GM19240 (cell line): ENCODE measurements at regions not wholly inside any gene's neighbourhood (a gene's known extent, or its start where the extent isn't known, plus 50 kb on each side); places are given as distances from the start of the nearest gene placed in this dataset.
"Not testable (repeated sequence)": the region's sequence is repeated elsewhere in the genome, so short reads cannot be mapped to it uniquely, and the experiment has no call there.

Experiments
- DNase-seq: peaks from one replicate; pipeline ENCODE4 v3.0.0; 2011; ENCODE audit warnings: low spot score; ENCODE audit not compliant: insufficient read length

DNA sequence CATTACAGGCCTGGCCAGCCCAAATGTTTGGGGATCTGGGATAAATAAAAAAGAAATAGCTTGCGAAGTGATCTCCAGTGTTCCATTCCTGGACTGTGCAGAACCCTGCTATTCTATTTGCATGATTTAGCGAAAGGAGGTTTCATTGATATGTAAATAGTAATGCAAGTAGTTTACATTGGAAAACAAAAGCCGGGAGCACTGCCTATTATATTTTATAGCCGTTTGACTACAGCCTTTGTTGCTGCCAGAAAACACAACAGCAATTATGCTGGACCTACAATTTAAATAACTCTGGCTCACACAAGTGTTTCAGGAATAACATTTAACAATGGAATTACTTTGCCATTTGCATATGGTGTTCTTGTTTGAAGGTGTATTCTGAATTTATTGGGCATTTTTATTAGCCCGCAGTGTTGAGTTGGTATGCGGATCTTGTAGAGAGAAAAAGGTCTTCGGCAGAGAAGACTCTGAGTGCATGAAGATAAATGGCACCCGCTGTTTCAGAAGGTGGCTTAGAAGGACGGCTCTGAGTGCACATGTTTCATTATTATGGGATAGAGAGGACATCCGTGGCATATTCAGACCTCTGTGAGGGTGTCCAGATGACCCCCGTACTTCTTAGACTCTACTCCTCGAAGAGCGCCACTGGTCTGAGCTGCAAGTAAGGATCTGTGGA lies 315.0 kb downstream of the BRD1 start:
- DNase-seq: no peak

DNA sequence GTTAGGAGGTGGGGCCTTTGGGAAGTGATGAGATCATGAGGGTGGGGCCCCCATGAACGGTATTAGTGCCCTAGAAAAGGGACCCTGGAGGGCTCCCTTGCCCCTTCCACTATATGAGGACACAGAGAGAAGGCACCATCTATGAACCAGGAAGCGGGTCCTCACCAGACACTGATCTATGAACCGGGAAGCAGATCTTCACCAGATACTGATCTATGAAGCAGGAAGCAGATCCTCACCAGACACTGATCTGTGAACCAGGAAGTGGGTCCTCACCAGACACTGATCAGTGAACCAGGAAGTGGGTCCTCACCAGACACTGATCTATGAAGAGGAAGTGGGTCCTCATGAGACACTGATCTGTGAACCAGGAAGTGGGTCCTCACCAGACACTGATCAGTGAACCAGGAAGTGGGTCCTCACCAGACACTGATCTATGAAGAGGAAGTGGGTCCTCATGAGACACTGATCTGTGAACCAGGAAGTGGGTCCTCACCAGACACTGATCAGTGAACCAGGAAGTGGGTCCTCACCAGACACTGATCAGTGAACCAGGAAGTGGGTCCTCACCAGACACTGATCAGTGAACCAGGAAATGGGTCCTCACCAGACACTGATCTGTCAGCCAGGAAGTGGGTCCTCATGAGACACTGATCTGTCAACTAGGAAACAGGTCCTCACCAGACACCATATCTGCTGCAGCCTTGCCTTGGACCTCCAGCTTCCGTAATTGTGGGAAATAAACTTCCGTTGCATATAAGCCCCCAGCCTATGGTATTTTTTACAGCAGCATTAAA lies 316.1 kb downstream of the BRD1 start:
- not testable (repeated sequence) for DNase-seq

DNA sequence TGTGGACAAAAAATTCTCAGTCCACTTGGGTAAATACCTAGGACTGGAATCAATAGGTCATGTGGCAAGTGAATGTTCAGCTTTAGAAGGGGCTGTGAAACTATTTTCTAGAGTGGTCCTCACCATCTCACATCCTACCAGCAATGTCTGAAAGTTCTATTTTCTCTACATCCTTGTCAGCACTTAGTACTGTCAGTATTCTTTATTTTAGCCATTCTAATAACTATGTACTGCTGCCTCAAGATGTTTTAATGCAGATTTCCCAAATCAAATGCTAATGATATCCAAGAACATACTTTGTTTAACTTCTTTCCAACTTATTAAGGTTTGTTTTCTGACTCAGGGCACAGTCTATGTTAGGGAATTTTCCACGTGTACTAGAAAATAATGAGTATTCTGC lies 317.0 kb downstream of the BRD1 start:
- no peak for DNase-seq

DNA sequence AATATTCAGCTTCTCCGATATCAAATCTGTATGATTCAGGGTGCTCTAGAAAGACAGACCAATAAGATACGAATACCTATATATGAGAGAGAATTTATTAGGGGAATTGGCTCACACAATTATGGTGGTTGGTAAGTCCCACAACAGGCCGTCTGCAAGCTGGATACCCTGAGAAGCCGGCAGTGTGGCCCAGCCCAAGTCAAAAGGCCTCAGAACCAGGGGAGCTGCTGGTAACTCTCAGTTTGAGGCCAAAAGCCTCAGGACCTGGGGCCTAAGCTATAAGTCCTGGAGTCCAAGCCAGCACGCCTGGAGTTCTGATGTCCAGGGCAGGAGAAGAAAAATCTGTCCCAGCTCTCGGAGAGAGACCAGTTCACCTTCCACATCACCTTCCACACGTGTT lies 318.7 kb downstream of the BRD1 start:
- DNase-seq: no peak

- DNase-seq: no peak
Measured at GRCh38 chr22:49508561-49508960, 319.1 kb downstream of the BRD1 start.

DNA sequence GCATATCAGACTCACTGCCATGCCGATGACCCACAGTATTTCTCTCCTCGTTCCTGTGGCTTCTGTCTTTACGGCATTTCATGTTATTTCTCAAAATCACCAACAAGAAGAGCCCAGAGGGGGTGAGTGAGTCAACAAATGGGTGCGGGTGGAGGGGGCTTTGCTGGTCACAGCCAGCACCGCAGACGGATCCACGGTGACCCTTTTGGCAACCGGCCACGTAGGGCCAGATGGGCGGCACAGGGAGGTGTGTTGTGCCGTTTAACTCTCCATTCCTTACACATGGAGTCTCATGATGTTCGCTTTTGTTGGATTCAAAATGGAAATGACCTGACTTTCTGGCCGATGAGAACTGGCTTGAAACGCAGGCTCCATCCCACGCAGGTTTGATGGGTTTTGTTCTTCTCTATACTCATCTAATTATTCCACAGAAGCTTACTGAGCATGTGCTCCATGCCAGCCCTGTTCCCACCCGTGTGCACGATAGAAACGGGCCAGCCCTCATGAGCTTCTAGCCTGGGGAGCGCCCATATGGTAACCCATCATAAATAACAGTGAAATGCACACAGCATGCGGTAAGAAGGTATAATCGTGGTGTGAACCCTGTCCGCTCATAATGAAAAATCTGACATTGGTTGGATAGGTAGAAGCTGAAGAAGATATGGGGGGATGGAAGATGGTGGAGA lies 319.9 kb downstream of the BRD1 start:
- no peak for DNase-seq

DNA sequence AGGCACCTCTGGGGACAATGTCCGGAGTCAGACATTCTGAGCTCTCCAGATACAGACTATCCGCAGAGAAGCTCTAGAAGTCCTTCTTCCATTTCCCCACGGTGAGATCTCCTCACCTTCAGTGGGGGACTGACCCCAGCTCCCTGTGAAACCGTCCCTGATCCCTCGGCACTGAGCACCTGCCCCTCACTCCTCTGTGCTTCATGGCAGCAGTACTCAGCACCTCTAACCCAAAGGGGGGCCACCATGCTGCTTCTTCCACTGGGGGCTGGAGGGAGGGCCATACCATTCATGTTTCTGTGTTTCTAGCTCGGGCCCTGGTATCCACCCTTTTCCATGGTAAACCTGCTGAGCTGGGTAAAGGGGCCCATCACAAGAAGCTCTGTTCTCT lies 321.7 kb downstream of the BRD1 start:
- DNase-seq: no peak

- DNase-seq: no peak
Measured at GRCh38 chr22:49505337-49506009, 322.2 kb downstream of the BRD1 start.

DNA sequence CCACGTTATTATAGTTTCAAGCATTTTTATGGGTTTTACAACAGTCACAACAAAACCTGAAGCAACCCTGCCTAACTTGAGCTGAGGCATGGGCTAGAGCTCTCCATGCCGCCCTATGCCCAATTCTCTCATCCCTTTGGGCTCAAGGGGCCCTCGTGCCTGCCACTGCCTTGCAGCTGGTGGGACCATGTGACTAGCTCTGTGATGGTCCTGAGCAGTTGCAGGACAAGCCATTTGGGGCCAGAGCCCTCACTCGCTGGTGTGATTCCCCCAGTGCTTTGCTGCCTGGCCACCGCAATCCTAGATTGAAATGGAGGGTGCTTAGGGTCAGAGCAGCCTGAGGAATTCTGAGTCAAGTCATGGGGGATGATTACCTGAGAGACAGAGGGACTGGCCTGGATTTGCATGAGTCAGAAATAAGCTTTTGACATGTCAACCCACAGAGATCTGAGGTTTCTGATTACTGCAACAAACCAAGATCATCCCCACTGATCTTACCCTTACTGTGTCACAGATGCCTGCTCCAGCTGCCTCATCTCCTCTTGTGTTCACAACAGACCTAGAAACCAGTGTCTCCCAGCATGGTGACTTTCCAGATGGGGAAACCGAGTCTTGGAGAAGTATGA lies 323.7 kb downstream of the BRD1 start:
- peak; percentile 46 for DNase-seq

DNA sequence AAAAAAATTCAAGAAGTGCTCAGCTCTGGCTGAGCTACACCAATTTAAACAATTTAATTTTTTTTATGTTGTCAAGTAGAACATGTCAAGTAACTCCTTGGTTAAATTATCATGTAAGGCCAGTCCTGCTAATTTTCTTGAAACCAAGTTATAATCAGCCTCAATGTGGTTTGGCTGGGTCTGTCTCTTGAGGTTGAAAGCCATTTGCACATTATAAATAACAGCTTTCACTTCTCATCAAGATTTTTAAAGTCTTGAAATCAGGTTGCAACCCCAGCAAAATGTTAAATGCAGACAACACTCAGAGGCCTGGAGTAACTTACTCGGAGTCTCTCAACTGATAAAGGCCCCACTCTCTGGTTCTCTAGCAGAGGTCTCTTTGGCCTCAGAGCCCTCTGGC lies 324.4 kb downstream of the BRD1 start:
- peak; percentile 25 for DNase-seq

DNA sequence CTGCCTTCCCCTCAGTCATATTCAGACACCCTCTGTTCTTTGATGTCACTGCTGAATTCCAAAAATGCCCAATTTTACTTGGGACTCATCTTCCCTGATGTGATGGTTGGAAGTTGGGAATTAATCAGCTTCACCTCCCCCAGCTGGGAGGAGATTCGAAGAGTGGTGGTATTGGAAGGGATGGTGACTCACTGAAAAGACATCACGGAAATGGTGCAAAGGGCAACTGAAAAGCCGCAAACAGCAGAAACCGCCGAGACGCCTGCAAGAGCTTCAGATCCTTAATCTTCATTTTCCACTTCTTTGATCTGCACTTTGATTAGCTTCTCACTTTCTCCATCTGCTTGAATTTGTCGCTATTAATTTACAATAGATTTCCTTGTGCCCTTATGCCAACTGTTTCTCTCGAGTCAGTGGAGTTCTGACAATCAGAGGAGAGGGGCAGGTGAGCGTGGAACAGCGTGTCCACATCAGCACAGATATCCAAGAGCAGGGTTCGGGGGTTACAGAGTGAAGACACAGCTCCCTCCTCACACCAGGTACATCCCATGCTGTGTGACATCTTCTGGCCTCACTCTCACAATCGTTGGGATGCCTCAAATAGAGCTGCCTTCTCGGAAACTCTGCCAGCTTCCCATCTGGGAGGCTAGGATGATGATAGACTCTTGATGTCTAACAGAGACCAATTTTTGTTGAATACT lies 325.4 kb downstream of the BRD1 start:
- DNase-seq: no peak

DNA sequence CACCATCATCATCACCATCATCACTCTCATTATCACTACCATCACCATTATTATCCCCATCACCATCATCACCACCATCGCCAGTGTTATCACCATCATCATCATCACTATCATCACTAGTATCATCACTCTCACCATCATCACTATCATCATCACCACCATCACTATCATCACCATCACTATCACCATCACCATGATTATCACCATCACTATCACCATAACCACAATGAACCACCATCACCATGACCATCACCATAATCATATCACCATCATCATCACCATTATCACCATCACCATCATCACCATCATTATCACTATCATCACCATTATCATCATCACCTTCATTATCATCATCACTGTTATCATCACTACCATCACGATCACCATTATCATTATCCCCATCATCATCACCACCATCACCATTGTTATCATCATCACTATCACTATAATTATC lies 326.7 kb downstream of the BRD1 start:
- no peak for DNase-seq

DNA sequence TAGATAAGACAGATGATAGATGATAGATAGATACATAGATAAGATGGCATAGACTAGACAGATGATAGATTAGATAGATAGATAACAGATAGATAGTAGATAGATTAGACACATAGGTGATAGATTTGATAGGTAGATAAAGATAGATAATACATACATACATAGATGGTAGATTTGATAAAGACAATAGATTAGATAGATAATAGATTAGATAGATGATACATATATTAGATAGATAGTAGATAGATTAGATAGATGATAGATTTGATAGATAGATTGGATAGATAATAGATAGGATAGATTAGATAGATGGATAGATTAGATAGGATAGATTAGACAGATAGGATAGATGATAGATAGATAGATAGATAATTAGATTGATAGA lies 327.6 kb downstream of the BRD1 start:
- DNase-seq: no peak

- no peak for DNase-seq
Measured at GRCh38 chr22:49499433-49500075, 328.1 kb downstream of the BRD1 start.

DNA sequence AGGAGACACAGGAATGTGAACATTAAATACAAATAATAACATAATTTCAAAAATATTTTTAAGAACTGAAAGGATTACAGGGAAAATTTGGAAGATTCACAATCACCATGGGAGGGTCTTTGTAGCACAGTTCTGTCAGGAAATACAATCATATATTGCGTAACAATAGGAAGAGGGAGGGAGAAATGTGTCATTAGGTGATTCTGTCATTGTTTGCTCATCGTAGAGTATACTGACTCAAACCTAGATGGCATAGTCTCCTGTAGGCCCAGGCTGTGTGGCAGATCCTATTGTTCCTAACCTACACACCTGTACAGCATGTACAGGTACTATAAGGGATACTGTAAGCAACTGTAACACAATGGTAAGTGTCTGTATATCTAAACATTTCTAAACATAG lies 330.4 kb downstream of the BRD1 start:
- DNase-seq: no peak

DNA sequence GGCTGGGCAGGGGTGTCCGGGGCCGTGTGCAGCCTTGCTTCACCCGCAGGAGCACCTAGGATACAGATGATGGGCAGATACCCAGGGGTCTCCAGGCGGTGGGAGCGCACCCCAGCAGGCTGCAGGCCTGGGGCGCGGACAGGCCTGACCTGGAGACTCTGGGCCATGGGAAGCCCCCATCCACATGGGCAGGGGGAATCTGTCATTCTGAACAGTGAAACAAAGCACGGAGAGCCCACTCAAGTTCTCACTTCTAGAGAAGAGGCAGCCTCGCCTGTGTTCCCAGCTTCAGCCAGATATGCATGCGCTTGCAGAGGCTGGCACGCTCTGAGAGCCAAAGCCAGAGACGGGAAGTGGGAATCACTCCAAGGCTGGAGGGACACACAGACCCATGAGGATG lies 333.1 kb downstream of the BRD1 start:
- DNase-seq: no peak

DNA sequence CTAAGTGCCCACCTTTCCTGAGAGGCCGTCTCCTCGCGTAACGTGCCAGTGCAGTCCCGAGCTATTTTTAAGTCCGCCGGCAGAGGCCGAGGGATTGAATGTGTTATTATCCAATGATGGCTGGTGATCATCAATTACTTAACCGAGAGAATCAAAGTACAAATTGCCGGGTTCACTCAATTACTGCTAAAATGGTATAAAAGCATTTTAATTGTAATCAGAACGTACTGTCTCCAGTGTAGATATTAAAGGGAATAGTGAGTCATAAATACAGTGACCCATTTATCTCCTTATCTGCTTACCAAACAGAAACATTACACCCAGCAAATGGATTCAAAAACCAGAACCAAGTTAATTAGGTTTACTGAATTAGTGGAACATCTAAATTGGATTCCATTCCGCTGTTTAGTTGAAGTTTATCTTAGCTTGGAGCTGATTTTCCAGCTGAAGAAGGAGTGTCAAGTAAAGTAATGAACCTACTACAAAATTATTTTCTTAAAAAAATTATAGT lies 334.9 kb downstream of the BRD1 start:
- no peak for DNase-seq

DNA sequence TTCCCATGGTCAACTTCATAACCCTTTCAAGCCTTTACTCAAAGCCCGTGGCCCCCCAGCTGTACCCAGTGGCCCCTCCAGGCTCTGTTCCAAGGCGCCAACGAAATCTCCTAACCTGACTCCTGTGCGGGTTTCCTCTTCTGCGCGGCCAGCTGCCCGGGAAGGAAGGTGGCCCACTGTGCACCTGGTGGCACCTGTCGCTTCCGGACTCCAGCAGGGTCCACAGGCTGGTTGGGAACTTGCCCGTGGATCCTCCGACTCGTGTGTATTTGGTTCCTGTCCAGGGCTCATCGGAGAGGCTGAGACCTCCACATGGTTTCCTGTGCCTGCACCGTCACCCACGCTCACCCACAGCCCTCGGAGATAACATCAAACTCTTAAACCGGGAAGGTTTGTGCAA lies 335.4 kb downstream of the BRD1 start:
- DNase-seq: no peak

DNA sequence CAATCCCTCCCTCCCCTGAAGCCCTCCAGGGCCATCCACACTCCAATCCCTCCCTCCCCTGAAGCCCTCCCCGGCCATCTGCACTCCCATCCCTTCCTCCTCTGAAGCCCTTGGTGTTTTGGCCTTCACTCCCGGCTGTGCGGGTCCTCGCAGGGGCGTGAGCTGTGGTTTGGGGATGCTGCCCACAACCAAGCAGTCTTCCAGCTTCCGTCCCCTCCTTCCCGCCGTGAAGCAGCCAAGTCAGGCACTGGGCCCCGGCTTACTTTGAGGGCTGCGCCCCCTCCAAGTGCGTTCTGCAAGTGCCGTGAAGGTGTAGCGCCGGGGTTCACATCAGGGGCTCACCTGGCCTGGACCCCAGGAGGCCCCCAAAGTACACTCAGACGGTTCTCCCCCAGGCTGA lies 335.9 kb downstream of the BRD1 start:
- no peak for DNase-seq

GRCh38 chr22:49491221-49491635 lies 336.4 kb downstream of the BRD1 start:
- no peak for DNase-seq
